Astrocyte (in vitro differentiated cells and primary cell): ENCODE measurements at regions not wholly inside any gene's neighbourhood (a gene's known extent, or its start where the extent isn't known, plus 50 kb on each side); places are given as distances from the start of the nearest gene placed in this dataset.
A peak's percentile ranks its signal among the peaks of the same experiment; 100 is the strongest.

ENCODE experiments used
- DNase-seq: peaks from one replicate; pipeline ENCODE4 v3.0.0-alpha.2; 2010; ENCODE audit warnings: low read depth
- FAIRE-seq: peaks from 2 replicates; lab custom pipeline; 2011; peaks lifted over from hg19 to GRCh38; lab: Jason Lieb, UNC
- H2AFZ ChIP-seq: 2 replicates; pipeline ENCODE4 v1.6.0; 2012; ENCODE audit warnings: low read depth, low read length, inconsistent platforms
- H3K27ac ChIP-seq: 2 replicates; pipeline ENCODE4 v1.5.1; 2011; ENCODE audit warnings: low read depth, low read length, inconsistent platforms
- H3K27me3 ChIP-seq: 2 replicates; pipeline ENCODE4 v1.6.0; 2011; ENCODE audit warnings: low read length, inconsistent platforms; ENCODE audit not compliant: insufficient read depth
- H3K36me3 ChIP-seq: 2 replicates; pipeline ENCODE4 v1.5.1; 2011; ENCODE audit warnings: low read length, inconsistent platforms; ENCODE audit not compliant: insufficient read depth
- H3K4me1 ChIP-seq: 2 replicates; pipeline ENCODE4 v1.5.1; 2011; ENCODE audit warnings: low read length, inconsistent platforms; ENCODE audit not compliant: insufficient read depth
- H3K4me2 ChIP-seq: 2 replicates; pipeline ENCODE4 v1.6.0; 2012; ENCODE audit warnings: low read length, inconsistent platforms
- H3K4me3 ChIP-seq: 2 replicates; pipeline ENCODE4 v1.5.1; 2011; ENCODE audit warnings: low read depth, mild to moderate bottlenecking, low read length, inconsistent platforms; ENCODE audit not compliant: insufficient read depth
- H3K79me2 ChIP-seq: 2 replicates; pipeline ENCODE4 v1.6.0; 2012; ENCODE audit warnings: mild to moderate bottlenecking, low read length, inconsistent platforms; ENCODE audit not compliant: insufficient read depth
- H3K9ac ChIP-seq: 2 replicates; pipeline ENCODE4 v1.6.0; 2012; ENCODE audit warnings: mild to moderate bottlenecking, low read length, inconsistent platforms
- H3K9me3 ChIP-seq: 2 replicates; pipeline ENCODE4 v1.5.1; 2012; ENCODE audit warnings: low read depth, mild to moderate bottlenecking, low read length, inconsistent platforms; ENCODE audit not compliant: insufficient read depth
- H4K20me1 ChIP-seq: 2 replicates; pipeline ENCODE4 v1.6.0; 2012; ENCODE audit warnings: low read length, inconsistent platforms; ENCODE audit not compliant: insufficient read depth
- H3K27ac Mint-ChIP-seq: one replicate; pipeline ENCODE4 v1.8.0; 2021; ENCODE audit warnings: mild to moderate bottlenecking, mixed read lengths; ENCODE audit not compliant: unreplicated experiment
- H3K27me3 Mint-ChIP-seq: one replicate; pipeline ENCODE4 v1.8.0; 2021; ENCODE audit warnings: low read depth, mixed read lengths; ENCODE audit not compliant: unreplicated experiment
- H3K36me3 Mint-ChIP-seq: one replicate; pipeline ENCODE4 v1.8.0; 2021; ENCODE audit warnings: low read depth, mixed read lengths; ENCODE audit not compliant: unreplicated experiment
- H3K4me1 Mint-ChIP-seq: one replicate; pipeline ENCODE4 v1.8.0; 2021; ENCODE audit warnings: low read depth, mixed read lengths; ENCODE audit not compliant: unreplicated experiment
- H3K4me3 Mint-ChIP-seq: one replicate; pipeline ENCODE4 v1.8.0; 2021; ENCODE audit warnings: mild to moderate bottlenecking, moderate library complexity, mixed read lengths; ENCODE audit not compliant: unreplicated experiment
- H3K9me3 Mint-ChIP-seq: one replicate; pipeline ENCODE4 v1.8.0; 2021; ENCODE audit warnings: mild to moderate bottlenecking, mixed read lengths; ENCODE audit not compliant: unreplicated experiment
- EZH2 ChIP-seq: IDR thresholded peaks from 2 replicates; pipeline ENCODE4 v1.6.1; 2012; ENCODE audit warnings: mild to moderate bottlenecking, low read length, inconsistent platforms; ENCODE audit not compliant: insufficient read depth
- TF ChIP-seq, protein P1 (sequence below): IDR thresholded peaks from 2 replicates; pipeline ENCODE4 v1.5.1; 2011; ENCODE audit warnings: low read depth, mild to moderate bottlenecking, inconsistent platforms, low read length, moderate library complexity; ENCODE audit not compliant: insufficient read depth

DNA sequence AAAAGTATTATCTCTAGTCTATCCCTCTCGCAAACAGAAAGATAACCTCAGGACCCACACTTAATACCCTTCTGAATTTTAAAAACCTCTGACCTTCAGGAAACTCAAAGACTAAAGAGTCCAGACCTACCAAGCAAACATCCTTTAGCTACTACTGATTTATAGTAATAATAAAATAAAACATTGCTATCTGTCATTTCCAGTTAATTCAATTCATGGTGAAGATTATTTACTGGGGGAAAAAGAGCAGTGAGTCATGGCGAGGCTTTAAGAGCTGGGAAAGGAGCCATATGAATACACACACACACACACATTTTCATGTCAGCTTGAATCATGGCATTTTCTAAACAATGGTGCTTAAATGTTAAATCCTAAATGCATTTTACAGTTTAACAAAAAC is 87.1 kb downstream of the FAM76B start:
- no peak for TF ChIP-seq EZH2
- TF ChIP-seq, protein P1, sequence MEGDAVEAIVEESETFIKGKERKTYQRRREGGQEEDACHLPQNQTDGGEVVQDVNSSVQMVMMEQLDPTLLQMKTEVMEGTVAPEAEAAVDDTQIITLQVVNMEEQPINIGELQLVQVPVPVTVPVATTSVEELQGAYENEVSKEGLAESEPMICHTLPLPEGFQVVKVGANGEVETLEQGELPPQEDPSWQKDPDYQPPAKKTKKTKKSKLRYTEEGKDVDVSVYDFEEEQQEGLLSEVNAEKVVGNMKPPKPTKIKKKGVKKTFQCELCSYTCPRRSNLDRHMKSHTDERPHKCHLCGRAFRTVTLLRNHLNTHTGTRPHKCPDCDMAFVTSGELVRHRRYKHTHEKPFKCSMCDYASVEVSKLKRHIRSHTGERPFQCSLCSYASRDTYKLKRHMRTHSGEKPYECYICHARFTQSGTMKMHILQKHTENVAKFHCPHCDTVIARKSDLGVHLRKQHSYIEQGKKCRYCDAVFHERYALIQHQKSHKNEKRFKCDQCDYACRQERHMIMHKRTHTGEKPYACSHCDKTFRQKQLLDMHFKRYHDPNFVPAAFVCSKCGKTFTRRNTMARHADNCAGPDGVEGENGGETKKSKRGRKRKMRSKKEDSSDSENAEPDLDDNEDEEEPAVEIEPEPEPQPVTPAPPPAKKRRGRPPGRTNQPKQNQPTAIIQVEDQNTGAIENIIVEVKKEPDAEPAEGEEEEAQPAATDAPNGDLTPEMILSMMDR = no peak
- Mint-ChIP-seq H3K4me1 (peaks cover 15% of the 10 kb centered on the region), H3K36me3 (no peaks in the 10 kb centered on the region), H3K9me3 (peaks cover 1% of the 10 kb centered on the region), H3K27ac (peak overlapping the region; percentile 13), H3K4me3 (no peak overlapping the region), H3K27me3 (no peaks in the 10 kb centered on the region)
- Histone ChIP-seq H3K27me3 (no peaks in the 10 kb centered on the region), H3K27ac (no peak overlapping the region), H3K79me2 (no peaks in the 10 kb centered on the region), H3K4me2 (peak overlapping the region; percentile 51), H3K36me3 (no peaks in the 10 kb centered on the region), H4K20me1 (no peaks in the 10 kb centered on the region), H3K4me3 (no peak overlapping the region), H3K4me1 (peaks cover 14% of the 10 kb centered on the region), H3K9me3 (no peaks in the 10 kb centered on the region), H3K9ac (no peak overlapping the region), H2AFZ (no peak overlapping the region)
- FAIRE-seq = peak; percentile 63
- DNase-seq = peak; percentile 93

DNA sequence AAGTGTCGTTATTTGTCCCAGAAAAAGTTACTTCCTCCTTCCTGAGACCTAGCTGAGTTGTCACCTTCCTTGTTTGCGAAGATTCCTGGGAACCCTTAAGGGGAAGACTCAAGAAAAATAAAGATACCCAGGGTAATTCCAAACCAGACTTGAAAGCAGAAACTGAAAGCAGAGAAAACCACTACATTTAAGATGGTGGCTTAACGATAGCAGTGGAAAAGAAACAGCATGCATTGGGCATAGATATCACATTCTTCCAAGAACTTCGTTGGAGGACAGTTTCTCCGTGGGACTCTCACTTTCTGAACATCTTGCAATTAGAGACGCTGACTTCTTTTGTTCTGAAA is 89.1 kb downstream of the FAM76B start:
- no peak overlapping the region for H3K9ac ChIP-seq
- TF ChIP-seq EZH2 = no peak
- TF ChIP-seq, protein P1 = no peak
- Mint-ChIP-seq H3K27ac (peak overlapping the region; percentile 22), H3K4me3 (no peak overlapping the region), H3K4me1 (peaks cover 15% of the 10 kb centered on the region), H3K27me3 (no peaks in the 10 kb centered on the region), H3K9me3 (no peaks in the 10 kb centered on the region), H3K36me3 (no peaks in the 10 kb centered on the region)
- peaks cover 14% of the 10 kb centered on the region for H3K4me1 ChIP-seq
- H3K36me3 ChIP-seq = no peaks in the 10 kb centered on the region
- no peak overlapping the region for H3K4me3 ChIP-seq
- H3K27me3 ChIP-seq = no peaks in the 10 kb centered on the region
- H3K4me2 ChIP-seq = no peak overlapping the region
- FAIRE-seq (no peak), DNase-seq (no peak)
- no peaks in the 10 kb centered on the region for H3K9me3 ChIP-seq
- H3K27ac ChIP-seq = no peak overlapping the region
- no peaks in the 10 kb centered on the region for H3K79me2 ChIP-seq
- H4K20me1 ChIP-seq = no peaks in the 10 kb centered on the region
- no peak overlapping the region for H2AFZ ChIP-seq

DNA sequence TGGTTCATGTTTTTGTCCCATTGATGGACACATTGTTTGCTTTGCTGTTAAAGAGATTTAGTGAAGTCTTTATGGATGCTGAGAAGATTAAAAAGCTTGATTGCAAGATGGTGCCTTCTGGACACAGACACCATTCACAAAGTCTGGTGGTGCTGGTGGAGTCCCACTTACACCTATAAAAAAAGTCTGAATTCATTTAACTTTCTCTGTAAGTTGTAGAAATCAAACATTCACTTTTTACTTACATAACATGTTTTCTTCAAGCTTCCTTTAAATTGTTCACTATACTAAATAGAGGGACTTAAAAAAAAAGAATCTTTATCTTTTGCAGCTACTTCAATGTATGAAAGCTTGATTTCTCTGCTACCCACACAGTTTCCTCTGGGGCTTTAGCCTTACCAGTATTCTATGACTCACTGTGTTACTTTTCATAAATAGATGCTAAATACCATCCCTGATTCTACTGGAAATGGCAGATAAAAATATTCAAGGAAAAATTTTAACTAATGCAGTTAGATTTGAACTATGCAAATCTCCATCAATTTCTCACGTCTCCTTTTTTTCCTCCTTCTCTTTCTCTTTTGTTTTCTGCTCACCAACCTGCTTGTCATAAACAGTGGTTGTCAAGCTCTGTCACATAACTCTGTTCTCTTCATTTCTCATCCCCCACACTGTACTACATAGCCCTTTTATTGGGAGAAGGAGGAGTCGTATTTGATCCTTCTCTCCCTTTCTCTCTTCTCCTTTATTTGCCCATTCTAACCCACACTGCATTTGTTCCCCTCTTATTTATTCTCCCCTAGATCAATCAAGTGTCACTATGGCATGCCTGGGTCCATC is 89.7 kb downstream of the FAM76B start:
- Mint-ChIP-seq H3K4me1 (peaks cover 15% of the 10 kb centered on the region), H3K4me3 (no peak overlapping the region), H3K9me3 (no peaks in the 10 kb centered on the region), H3K36me3 (no peaks in the 10 kb centered on the region), H3K27ac (peak overlapping the region; percentile 23), H3K27me3 (no peaks in the 10 kb centered on the region)
- no peak overlapping the region for H3K4me3 ChIP-seq
- peak; percentile 34 for FAIRE-seq
- H3K27me3 ChIP-seq = no peaks in the 10 kb centered on the region
- no peak overlapping the region for H3K9ac ChIP-seq
- no peak overlapping the region for H3K27ac ChIP-seq
- TF ChIP-seq EZH2 = no peak
- TF ChIP-seq, protein P1 = no peak
- no peaks in the 10 kb centered on the region for H3K9me3 ChIP-seq
- H3K4me2 ChIP-seq = peak overlapping the region; percentile 13
- no peaks in the 10 kb centered on the region for H3K36me3 ChIP-seq
- DNase-seq = peak; percentile 50
- no peaks in the 10 kb centered on the region for H4K20me1 ChIP-seq
- H3K4me1 ChIP-seq = peaks cover 14% of the 10 kb centered on the region
- no peak overlapping the region for H2AFZ ChIP-seq
- no peaks in the 10 kb centered on the region for H3K79me2 ChIP-seq
